ENCODE measurements at regions not wholly inside any gene's neighbourhood (a gene's known extent, or its start where the extent isn't known, plus 50 kb on each side); places are given as distances from the start of the nearest gene placed in this dataset.

- no peak for DNase-seq (ENCODE audit: low spot score)
These were observed 216.1 kb upstream of the RASA1 start for GRCh38 chr5:87051502-87052113.

DNA sequence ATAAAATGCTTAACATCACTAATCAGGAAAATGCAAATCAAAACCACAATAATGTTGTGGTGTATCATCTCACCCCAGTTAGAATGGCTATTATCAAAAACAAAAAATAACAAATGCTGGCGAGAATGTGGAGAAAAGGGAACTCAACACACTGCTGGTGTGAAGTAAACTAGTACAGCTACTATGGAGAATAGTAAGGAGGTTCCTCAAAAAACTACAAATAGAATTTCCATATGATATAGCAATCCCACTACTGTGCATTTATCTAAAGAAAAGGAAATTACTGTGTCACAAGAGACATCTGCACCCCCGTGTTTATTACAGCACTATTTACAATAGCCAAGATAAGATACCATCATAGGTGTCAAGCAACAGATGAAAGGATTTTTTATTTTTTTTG lies 214.5 kb upstream of the RASA1 start:
- DNase-seq (ENCODE audit: low spot score) = no peak

DNA sequence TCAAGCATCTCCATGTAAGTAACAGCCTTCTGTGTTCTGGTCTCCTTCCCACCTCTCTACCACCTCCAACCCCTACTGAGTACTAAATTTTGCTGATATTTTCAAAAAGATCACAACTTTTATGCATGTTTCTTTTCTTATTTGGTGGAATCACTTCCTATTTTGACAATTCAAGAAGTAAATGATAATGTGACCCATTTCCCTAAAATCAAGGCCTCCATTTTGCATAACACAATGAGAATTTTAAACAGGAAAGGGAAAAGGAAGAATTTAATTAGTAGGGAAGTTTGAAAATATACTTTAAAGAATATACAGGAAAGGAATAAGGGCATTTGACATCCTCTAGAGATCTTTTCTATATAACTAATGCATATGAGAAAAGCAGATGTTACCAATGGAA lies 212.9 kb upstream of the RASA1 start:
- no peak for DNase-seq (ENCODE audit: low spot score)

DNA sequence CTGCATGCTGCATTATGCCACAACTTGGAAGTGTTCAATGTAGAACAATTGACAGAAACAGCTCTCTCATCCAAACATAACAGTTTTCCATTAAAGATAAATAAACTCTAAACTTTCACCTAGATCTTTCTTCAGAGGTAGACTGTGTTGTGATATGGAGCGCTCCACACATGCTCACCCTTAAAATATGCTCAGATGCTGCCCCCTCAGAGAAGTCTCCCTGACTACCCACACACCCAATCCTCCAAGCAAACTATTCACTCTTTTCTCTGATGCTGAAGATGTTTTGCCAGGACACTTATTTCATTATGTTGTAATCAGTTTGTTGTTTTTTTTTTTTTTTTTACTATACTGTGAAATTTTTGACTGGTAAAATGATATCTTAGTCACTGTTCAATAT lies 206.6 kb upstream of the RASA1 start:
- no peak for DNase-seq (ENCODE audit: low spot score)

DNA sequence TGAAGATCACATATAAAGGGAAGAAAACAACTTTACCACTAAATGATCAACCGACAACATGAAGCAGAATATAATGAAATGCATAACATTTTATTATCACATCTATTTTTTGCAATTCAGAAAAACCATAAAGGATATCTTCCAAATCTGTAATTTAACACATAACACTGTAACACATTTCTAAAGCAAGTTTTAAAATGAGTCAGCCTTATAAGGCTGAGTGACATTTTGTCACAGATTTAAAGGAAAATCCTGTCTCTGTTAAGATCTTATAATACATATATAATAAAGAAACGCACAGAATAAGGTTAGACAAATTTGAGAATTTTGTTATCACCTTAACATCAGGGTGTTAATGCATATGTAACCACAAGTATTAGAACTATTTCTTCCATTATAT lies 198.4 kb upstream of the RASA1 start:
- DNase-seq (ENCODE audit: low spot score) = no peak

- DNase-seq (ENCODE audit: low spot score) = peak; percentile 32
These were observed 197.6 kb upstream of the RASA1 start for GRCh38 chr5:87069974-87070608.

GRCh38 chr5:87074072-87074471 lies 193.6 kb upstream of the RASA1 start:
- DNase-seq (ENCODE audit: low spot score) = no peak

DNA sequence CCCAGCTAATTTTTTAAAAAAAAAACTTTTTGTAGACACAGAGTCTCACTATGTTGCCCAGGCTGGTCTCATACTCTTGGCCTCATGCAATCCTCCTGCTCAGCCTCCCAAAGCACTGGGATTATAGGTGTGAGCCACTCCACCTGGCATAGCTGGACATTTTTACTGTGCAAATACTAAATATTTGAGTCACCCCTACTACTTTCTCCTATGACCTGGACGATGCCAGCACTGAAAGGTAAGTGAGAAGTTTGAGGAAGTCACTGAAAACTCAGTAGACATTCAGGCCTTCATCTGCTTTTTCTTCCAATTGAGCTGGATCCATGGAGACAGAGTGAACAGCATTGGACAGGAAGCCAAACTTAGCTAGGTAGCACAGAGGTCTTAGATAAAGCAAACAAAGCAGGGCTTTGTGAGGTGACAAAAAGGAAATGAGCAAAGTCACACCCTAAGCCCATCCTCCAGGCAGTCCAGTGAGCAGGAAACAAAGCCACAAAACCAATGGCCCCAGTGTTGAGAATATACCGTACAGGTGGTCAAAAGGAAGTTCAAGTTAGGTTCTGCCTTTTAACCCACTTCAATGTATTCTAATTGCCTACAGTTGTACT lies 192.6 kb upstream of the RASA1 start:
- peak; percentile 41 for DNase-seq (ENCODE audit: low spot score)

GRCh38 chr5:87076411-87076810 lies 191.3 kb upstream of the RASA1 start:
- DNase-seq (ENCODE audit: low spot score) = no peak

DNA sequence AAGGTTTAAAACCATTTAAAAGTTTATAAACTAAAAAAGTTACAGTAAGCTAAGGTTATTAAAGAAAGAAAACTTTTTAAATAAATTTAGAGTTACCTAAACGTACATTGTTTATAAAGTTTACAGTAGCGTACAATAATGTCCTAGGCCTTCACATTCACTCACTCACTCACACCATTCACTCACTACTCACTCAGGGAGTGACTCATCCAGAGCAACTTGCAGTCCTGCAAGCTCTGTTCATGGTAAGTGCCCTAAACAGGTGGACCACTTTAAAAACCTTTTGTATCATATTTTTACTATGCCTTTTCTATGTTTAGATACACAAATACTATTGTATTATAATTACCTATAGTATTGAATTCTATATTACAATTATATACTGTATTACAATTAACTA lies 190.8 kb upstream of the RASA1 start:
- no peak for DNase-seq (ENCODE audit: low spot score)

DNA sequence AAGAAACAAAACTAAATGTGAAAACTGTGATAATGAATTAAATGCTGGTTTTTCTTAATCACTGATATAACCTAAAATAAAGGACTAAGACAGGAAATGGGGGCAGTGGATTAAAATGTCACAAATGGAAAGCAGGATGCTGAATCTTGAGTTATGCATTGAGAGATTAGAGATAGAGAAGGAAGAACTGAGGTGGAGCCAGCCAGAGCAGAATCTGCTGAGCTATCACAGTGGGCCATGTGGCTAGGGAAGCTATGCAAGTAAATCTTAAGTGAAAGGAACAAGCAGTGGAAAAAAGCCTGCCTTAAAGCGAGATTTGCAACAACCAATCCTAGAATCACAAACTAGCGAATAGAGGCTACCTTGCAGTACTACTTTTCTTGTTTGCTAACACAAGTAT lies 188.5 kb upstream of the RASA1 start:
- no peak for DNase-seq (ENCODE audit: low spot score)

DNA sequence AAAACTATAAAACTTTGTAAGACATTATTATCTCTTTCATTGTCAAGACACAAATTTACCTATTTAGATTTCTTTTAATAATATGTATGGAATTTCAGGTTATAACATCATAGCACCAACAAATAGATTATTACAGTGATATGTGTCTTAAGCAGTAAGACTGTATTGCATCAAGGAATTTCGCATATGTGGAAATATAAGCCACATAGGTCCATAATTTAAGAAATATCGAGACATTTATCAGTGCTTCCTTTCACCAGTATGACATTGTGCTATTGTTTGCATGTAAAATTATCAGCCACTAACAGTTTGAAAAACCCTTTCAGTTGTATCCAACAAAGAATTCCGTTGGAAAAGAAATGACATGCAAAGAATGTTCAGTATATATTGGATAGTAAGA lies 186.7 kb upstream of the RASA1 start:
- no peak for DNase-seq (ENCODE audit: low spot score)

GRCh38 chr5:87081511-87082372 lies 185.9 kb upstream of the RASA1 start:
- peak; percentile 40 for DNase-seq (ENCODE audit: low spot score)

DNA sequence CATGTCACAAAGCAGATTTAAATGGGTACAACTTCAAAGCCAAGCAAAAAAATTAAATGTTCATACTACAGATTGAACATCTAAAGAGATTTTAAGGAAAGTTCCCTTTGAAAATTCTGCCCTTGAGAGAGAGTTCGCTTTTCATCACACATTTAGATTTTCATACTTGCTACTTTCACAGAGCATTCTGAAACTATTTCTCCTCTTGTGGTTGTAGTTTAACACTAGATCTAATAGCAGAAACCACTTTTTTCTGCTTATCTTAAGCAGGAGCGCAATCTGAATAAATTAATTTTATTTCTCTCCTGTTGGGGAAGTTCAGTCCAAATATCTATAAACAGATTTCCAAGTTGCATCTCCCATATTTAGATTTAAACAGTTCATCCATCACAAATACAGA lies 173.3 kb upstream of the RASA1 start:
- no peak for DNase-seq (ENCODE audit: low spot score)

GRCh38 chr5:87094833-87095232 lies 172.8 kb upstream of the RASA1 start:
- DNase-seq (ENCODE audit: low spot score) = no peak

DNA sequence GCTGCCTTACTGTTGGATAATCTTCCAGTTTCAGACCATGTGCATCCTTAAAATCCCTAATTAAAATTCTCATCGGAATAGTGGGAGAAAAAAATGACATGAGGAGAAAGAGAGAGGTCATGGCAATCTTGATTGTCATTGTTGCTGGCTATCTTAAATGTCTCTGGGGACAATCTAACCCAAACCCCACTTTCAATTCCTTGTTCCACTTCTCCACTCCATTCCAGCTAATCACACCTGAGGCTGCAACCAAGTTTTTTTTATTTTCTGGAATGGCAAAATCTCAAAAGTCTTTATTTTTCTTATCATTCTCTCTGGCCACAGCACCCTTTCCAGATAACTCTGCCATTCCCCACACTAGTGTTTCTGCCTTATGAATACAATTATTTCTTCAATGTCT lies 171.9 kb upstream of the RASA1 start:
- no peak for DNase-seq (ENCODE audit: low spot score)

DNA sequence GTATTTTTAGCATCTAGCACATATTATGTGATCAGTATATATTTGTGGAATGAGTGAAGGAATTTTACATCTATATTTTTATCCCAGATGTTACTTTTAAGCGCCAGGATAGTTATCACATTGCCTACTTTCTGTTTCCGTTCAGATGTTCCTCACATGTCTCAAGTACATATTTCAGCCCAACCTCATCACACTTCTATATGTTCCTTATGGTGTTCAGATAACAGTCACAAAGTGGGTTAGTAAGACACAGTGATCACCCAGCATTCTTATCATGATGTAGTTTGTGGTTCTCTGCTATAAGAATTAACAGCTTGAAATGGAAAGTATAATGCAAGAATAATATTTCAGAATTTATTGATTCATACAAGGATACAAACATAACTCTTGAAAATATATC lies 170.0 kb upstream of the RASA1 start:
- DNase-seq (ENCODE audit: low spot score) = no peak

GRCh38 chr5:87099291-87099839 lies 168.3 kb upstream of the RASA1 start:
- no peak for DNase-seq (ENCODE audit: low spot score)

DNA sequence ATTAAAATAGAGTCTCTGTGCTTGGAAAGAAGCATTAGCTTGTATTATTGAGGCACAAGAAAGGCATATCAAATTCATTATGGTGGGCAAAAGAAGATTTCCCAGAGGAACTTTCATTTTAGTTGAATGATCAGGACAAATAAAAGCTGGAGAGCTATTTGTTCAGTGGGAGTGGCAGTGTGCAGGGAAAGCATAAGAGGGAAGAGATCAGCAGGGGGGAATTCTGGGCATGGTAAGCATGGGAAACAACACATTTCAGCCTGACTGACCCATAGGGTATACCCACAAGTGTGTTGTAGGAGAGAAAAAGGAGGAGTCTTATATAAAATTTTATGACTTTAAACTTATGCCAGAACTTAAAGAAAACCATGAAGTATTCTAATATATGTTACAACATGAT lies 167.7 kb upstream of the RASA1 start:
- no peak for DNase-seq (ENCODE audit: low spot score)

GRCh38 chr5:87101321-87101720 lies 166.4 kb upstream of the RASA1 start:
- DNase-seq (ENCODE audit: low spot score) = no peak

DNA sequence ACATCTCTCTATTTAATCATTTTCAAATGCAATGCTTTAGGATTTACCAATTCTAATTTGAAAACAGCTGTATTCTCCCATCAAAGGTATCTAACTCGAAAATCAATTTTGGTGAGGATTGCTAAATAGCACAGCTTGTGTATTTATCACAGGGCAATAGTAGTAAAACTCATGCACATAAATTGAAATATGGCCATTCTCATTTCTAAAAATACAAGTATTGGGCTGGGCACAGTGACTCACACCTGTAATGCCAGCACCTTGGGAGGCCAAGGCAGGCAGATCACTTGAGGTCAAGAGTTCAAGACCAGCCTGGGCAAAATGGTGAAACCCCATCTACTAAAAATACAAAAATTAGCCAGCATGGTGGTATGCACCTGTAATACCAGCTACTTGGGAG lies 164.8 kb upstream of the RASA1 start:
- DNase-seq (ENCODE audit: low spot score) = no peak

- DNase-seq (ENCODE audit: low spot score) = no peak
These were observed 163.9 kb upstream of the RASA1 start for GRCh38 chr5:87103616-87104287.
